AG20443 (cell line): ENCODE measurements at regions not wholly inside any gene's neighbourhood (a gene's known extent, or its start where the extent isn't known, plus 50 kb on each side); places are given as distances from the start of the nearest gene placed in this dataset.
A peak's percentile ranks its signal among the peaks of the same experiment; 100 is the strongest.
"Not testable (repeated sequence)": the region's sequence is repeated elsewhere in the genome, so short reads cannot be mapped to it uniquely, and the experiment has no call there.

Experiments used
- DNase-seq: peaks from one replicate; pipeline ENCODE4 v3.0.0; 2012; ENCODE audit warnings: low spot score, mixed read lengths

DNA sequence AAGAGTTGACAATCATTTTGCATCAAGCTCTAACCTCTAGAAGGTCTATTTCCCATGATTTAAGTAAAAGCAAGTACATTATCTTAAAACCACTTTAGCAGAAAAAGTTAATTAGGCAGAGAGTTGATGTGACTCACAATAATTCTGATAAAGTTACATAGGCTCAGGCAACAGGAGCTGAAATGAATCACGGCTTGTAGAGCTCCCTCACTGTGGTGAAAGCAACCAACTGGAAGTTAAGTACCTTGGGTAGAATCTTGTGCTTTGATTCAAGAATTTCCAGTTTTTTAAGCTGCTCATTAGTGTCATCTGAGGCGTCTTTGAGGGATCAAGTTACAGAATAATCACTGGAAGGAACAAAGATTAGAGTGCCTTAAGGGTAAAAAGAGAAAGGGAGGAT, 68.9 kb upstream of the NFE2L3 start:
- DNase-seq: no peak

DNA sequence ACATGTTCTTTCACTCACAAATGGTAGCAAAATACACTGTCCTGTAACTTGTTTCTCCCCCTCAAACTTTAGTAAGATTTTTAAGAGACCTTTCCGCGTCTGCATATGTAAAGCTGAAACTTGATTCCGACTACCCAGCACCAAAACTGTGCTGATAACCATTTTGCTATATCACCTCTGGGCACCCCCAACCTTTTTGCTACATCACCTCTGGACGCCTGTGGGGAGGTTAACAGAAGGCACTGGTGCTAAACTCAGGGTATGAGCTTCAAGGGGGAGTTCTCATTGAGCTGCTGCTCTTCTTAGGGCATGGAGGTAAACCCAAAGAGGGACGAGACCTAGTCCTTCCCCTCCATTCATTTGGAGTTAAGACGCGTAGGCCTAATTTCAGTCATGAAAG, 67.6 kb upstream of the NFE2L3 start:
- DNase-seq: no peak

DNA sequence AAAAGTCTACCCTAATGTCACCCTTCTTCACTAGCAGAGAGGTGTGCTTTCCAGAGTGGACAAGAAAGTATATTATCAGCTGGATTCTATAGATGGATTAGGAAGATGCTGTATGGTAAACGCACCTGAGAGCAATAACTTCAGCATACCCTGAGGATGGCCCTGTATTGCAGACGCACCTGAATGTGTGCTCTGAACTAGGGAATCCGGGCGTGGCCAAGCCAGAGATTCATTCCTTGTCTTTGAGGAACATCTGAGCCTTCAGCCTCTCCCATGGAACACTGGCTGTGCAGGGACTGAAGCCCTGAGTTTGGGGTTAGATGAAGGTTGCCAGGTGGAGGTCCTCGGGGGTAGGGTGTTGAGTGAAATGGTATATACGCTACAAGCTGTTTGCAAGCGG, 66.2 kb upstream of the NFE2L3 start:
- no peak for DNase-seq

DNA sequence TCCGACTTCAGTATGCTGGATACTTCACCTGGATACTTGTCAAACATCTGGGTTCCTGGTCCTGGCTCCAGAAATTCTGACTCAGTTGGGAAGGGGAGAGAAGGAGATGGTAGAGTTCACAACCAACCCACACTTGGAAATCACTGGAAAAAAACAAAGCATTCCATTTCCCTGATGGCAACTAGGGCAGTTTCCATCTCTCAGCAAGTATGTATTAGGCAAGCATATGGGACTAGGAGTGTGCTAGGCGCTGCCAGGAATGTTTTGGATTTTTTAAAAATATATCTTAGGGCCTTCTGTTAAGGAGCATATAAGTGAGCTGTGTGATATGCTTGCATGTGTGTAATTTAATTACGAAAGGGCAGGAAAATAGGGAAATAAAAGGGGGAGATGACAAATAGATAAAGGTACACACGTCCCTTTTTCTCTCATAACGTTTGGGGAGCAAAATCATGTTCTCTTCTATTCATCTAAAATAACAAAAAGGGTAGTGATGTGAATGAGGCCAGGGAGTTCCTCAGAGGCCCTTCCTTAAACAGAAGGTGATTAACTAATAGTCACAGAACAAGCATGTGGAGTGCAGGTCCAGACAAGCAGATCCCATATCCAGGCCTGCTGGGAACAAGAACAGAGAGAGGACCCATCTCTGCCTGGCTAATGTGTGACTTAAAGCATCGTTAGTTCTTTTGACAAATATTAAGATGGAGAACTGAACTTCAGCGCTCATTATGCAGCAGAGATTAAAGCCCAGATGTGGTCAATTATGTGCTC, 64.5 kb upstream of the NFE2L3 start:
- no peak for DNase-seq

DNA sequence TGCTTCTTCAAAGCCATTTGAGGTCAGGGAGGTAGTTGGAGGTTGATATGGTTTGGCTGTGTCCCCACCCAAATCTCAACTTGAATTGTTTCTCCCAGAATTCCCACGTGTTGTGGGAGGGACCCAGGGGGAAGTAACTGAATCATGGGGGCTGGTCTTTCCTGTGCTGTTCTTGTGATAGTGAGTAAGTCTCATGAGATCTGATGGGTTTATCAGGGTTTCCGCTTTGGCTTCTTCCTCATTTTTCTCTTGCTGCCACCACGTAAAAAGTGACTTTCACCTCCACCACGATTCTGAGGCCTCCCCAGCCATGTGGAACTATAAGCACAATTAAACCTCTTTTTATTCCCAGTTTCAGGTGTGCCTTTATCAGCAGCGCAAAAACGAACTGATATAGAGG, 62.5 kb upstream of the NFE2L3 start:
- DNase-seq: not testable (repeated sequence)

DNA sequence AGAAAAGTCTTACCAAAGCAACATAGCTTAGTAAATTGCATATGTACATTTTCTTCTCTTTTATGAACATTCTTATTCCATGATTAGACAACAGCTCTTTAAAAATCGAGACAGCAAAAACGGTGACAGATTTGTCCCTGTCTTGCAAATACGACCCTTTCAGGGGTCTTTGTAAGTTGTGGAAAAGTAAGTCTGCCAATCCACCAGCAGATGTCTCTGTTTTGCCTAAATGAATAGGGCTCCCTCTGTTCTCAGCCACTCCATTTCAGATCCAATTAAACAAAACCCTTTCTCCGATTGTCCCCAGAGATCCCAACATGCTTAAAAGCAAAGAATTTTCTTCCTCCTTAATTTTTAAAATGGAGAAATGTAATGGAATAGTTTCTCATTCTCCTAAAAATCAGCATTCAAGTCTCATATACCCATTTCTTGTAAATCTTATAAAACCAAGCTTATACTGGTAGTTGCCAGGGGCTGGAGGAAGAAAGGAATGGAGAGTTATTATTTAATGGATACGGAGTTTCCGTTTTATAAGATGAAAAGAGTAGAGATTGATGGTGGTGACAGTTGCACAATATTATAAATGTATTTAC, 61.0 kb upstream of the NFE2L3 start:
- DNase-seq: peak; percentile 72

DNA sequence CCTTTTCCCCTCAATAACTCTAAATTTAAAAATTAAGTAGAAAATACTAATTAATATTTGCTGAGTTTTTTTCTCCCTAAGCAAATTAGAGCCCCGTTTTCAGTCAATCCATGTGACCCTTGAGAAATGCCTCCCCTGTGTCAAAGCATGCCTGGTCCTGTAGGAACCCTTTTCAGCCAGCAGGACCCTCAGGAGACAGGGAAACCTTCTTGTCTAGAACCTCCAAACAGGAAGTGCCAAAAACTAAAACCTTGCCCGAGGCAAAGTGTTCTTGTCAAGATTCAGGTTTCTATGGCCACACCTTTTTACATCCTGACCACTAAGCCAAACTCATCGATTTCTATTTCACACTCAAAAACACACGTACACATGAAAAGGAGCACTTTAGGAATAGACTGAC, 60.1 kb upstream of the NFE2L3 start:
- DNase-seq: no peak

DNA sequence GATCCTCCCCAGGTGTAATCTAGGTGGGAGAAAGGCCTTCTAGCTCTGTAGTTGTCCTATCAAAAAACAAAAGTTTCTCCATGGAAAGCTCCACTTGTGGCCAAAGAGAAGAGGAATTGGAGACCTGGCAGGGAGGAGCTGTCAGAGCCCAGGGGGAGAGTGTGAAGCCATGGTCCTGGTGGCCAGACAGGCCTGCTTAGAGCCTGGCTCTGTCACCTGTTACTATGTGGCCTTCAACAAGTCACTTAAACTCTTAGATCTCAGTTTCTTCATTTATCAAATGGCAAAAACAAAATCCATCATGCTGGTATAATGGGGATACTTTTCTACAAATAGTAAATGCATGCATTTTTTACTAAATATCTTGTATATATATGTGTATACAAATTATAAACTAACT, 59.0 kb upstream of the NFE2L3 start:
- no peak for DNase-seq

DNA sequence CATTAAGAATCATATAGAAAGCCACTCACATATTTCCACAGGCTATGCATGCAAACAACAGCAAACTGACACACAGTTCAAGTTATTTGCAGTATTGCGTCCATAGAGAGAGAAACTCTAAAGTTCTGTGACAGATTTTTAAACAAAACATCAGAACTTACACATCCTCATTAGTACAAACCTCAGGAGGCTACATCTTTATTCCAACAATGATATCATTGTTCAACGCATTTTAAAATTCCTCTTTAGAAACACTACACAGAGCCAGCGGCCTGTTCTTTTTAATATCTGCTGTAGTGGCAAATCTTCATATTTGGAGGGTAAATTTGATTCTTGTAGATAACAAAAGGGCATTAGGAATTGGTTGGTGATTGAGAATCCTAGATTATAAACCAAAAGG, 55.9 kb upstream of the NFE2L3 start:
- no peak for DNase-seq

DNA sequence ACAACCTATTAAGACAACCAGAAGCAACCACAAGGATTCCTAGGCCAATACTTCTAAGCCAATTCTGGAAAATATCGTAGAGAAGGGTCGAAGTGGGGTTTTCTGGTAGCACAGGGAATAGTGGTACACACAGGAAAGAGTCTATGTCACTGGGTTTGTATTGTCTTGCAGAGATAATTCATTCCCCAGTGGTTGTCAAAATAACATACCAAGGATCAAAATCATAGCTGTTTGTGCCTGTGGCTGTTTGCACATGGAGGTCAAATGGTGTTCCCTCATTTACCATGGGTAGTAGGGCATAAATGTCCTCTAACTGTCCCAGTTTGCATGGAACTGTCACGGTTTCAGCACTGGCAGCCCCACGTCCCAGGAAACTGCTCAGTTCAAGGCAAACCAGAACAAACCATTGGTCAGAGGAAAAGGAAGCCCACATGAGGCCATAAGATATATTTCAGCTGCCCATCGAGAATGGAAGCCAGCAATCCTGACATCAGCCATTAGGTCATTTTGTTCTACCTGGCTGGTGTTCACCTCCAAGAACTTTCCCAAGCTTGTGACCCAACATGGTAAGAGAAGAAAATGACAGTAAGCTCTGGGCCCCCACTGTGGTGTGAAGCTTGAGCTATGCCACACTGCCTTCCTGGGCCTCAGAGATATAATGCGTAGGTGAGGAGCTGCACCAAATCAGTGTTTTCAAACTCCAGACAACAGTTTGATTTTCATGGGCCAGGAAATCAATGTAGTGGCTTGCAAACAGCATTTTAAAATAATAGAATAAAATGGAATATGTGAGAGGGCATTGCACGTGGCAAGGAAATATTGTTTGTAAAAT, 53.9 kb upstream of the NFE2L3 start:
- DNase-seq: no peak

DNA sequence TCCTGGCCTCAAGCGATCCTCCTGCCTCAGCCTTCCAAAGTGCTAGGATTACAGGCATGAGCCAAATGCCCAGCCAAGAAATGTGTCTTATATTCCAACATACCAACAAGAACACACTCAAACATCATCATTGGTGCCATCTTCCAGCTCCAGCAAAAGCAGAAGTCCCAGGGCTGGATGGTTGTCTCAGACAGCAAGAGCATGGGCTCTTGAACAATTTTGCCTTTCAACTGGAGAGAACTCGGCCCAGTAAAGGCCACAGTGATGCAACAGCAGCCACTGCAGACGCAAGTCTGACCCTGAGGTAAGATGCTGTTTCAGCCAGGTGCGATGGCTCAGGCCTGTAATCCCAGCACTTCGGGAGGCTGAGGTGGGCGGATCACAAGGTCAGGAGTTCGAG, 52.8 kb upstream of the NFE2L3 start:
- no peak for DNase-seq

DNA sequence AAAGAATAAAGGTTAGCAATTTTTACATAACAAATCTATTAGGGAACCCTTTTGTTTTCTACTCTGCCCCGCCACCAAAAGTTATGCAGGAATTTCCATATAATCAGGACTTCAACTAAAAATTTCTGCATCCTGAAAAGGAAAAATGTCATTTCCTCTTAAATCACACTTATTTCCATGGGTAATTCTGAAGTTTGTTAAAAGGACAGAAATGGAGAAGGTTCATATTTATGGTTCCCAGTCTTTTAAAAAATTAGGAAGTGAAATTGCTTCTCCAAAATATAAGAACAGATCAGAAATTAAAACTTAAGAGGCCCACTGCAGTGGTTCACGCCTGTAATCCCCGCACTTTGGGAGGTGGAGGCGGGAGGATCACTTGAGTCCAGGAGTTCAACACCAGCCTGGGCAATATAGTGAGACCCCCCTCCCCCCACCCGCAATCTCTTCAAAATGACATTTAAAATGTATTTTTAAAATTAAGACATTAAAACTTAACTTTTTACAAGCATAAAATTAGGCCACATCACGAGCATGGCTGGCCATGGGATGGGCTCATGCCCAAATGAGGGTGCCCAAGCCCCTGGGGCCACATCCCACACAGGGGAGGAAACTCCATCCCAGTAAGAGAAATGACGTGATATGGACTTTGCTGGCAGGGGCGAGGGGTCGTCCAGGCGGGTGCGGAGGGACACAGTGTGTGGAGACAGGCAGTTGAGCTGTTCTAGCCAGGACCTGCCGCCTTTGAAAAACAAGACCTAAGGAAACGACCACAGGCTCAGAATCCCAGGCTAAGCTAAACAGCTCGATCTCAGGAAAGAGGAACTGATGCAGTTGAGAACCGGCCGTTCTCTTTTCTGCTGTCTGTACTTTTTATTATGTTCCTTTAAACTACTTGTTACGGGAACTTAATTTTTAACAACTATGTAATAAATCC, 51.3 kb upstream of the NFE2L3 start:
- no peak for DNase-seq

DNA sequence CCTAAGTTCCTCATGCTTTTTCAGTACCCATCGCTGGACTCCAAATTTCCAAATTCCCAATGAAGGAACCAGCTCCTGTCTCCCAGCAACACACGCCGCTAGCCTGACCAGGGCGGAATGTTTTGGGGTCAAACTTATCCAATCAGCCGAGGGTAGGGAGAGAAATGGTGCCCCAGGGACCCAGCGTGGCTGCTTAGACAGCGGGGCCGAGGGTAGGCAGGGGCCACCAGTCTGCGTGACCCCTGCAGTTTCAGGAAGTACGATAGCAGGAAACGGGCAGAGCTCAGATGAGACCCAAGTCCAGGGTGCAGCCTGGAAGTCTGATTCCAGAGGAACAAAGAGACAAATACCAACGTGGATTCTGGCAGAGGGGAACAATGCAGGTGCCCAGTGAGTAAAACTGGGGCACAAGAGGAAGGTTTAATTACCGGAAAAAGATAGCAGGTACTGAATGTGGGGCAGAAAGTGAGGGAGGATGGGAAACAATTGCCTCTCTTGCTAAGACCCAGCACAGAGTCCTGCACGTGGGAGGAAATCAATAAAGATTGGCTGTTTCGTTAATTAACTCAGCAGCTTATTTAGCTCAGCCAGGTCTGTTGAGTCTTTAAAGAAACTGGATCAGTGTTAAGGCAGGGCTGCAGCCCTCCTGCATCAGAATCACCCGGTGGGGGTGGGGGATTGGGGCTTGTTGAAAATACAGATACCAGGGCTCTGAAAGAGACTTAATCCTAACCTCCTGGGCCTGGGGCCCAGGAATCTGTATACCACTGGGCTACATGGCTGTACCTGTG, 50.4 kb upstream of the NFE2L3 start:
- DNase-seq: no peak

DNA sequence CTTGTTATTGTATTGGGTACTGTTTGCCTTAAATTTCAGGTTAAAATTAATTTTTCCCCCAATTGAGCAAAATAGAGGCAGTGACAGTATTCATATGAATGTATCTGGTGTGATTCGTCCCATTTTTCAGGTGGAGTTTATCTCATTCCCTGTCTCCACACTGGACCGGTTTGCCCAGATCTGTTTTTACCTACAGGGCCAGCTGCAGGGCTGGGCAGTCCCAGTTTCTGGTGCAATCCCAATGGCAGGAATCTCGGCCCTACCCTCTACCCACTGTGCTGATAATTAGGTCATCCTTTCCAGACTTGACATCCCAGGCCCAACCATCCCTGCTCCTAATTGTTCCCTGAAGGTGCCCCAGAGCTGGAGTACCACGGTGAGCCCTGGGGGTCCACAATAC, 49.8 kb upstream of the NFE2L3 start:
- no peak for DNase-seq
